ENCODE measurements at regions not wholly inside any gene's neighbourhood (a gene's known extent, or its start where the extent isn't known, plus 50 kb on each side); places are given as distances from the start of the nearest gene placed in this dataset.

DNA sequence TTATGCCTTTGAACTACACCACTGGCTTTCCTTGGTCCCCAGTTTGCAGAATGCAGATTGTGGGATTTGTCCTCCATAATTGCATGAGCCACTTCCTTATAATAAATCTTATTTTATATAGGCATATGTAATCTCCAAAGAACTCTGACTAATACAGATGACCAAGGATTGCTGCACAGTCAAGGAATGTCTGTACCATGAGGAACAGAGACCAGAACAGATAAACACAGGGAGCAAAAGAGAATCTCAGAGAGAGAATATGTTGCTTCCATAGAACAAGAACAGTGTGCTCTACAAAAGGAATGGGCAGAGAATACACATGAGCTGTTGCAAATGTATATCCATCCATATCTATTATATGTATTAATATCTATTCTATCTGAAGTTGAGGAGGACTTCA, 111.1 kb downstream of the ADRA2C start:
- TF ChIP-seq, protein P1, sequence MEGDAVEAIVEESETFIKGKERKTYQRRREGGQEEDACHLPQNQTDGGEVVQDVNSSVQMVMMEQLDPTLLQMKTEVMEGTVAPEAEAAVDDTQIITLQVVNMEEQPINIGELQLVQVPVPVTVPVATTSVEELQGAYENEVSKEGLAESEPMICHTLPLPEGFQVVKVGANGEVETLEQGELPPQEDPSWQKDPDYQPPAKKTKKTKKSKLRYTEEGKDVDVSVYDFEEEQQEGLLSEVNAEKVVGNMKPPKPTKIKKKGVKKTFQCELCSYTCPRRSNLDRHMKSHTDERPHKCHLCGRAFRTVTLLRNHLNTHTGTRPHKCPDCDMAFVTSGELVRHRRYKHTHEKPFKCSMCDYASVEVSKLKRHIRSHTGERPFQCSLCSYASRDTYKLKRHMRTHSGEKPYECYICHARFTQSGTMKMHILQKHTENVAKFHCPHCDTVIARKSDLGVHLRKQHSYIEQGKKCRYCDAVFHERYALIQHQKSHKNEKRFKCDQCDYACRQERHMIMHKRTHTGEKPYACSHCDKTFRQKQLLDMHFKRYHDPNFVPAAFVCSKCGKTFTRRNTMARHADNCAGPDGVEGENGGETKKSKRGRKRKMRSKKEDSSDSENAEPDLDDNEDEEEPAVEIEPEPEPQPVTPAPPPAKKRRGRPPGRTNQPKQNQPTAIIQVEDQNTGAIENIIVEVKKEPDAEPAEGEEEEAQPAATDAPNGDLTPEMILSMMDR (IDR thresholded peaks at IDR 0.05), result no peak
- no peak for TF ChIP-seq POLR2A (IDR thresholded peaks at IDR 0.05)
